GM11168 (cell line): ENCODE measurements at regions not wholly inside any gene's neighbourhood (a gene's known extent, or its start where the extent isn't known, plus 50 kb on each side); places are given as distances from the start of the nearest gene placed in this dataset.

ENCODE experiments used
- in situ Hi-C: fragments of 300-500 bp; cut with MboI; formaldehyde crosslinking; loops from one replicate; pipeline ENCODE4 v1.12.0; 2022; ENCODE audit warnings: low sequenced_read_pairs; ENCODE audit not compliant: unreplicated experiment

GRCh38 chr13:78998630-78999315, 339.8 kb upstream of the OBI1 start:
- in situ Hi-C loops, result no loop called here

DNA sequence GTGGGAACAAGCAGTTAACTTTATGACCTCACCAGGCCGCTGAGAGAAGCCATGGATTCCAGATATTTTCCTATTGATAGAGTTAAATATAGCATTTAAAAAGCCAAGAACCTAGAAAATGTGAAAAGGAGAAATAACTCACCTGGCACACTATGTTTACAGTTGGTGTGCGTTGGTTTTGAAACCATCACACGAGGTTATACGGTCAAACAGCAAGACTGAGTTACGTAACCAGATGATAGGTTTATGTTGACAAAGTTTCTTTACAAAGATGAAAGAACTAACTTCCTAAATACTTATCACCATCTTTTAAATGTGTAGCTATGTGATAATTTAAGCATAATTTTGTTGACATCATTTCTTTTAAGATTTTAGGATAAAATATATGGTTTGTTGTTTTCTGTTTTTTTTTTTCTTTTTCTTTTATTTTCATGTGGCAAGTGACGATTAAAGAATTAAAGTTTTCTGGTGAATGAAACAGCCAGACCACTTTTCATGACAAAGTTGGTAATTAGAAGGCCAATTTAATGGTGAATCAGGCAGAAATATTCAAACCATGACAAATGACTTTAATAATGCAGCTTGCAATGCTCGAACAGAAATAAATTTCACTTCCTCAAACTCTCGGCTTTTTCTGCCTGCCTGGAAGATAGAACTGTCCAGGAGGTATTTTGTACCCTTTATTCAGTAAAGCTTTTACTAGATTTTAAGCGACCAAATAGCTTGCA, 339.1 kb upstream of the OBI1 start:
- in situ Hi-C loops, result no loop called here

DNA sequence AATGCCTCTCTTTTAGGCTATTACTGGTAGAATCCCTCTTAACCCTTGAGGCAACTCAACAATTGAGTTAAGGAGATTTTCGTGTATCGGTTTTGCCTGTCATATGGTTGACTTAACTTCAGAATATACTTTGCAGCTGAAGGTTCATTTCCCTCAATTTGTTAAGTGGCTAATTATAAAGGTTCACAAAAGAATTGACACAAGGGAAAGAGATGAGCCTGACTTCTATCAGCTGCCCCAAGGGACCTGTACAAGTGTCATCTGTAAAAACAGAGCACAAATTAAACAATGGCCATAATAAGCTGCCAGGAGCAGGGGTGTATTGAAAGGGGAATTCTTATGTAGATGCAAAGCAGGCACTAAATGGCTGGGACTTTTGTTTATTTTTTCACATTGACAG, 334.8 kb upstream of the OBI1 start:
- in situ Hi-C loops, result no loop called here

DNA sequence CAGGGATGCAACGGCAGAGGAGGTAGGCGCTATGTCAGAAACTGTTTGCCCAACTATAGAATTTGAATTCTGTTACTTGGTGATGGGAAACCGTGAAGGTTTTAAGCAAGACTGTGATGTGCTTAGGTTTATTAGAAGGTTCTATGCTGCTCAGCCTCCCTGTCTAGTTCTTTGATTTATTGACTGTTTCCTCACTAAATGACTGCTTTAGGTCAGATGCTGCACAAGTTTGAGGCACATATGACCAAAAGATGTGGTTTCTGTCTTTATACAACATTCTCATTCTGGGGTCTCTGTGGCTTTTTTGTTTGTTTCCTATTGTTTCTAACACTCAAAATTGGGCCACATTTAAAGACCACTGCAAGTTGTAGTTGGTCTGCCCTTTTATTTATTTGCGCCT, 323.0 kb upstream of the OBI1 start:
- in situ Hi-C loops, result no loop called here

DNA sequence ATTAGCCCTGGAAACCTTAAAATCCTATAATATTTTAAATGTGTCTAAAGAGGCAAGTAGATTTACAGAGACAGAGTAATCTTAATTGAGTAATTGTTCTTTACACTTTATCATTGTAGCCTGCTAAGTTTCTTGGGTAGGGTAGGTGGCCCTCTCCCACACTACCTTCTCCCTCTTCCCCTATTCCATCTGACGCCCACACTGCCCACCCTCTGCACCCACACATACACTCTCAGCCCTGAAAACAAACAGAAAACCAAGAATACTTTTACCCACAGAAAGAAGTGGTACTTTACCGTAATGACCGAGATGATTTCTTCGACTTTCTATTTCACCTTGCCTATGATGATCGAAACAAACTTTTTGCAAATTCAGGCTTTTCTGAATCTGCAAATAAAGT, 320.4 kb upstream of the OBI1 start:
- in situ Hi-C loops, result loop anchor here (10.0 kb wide), 1 partner anchor 835 kb away; no protein-coding TSS in a partner anchor

DNA sequence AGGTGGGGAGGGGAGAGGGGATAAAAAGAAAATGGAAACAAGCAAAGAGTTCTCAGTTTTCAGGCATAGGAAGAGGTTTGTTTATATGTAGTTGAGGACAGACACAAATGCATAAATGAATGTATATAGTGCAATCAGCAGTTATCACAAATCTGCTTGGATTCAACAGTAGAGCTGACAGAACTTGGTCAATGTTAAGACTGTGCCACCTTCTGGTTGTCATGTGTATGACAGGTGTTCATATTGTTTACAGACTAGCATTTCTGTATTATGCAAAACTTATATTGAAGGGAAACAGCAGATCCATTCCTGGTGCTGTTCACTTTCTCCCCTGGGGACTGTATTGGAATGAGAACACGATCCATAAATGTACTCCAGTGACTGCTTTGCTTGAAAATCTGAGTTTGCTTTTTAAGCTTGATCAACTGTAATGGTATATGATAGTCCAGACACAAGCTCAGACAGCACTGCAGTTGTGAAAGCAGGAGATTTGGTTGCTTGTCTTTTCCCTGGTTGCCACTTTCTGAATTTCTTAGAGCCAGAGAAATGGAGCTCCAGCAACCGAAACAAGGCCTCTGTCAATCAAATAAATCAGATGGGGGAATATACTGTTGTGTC, 319.5 kb upstream of the OBI1 start:
- in situ Hi-C loops, result loop anchor here (10.0 kb wide), 1 partner anchor 834 kb away; no protein-coding TSS in a partner anchor

GRCh38 chr13:78977311-78977710, 318.4 kb upstream of the OBI1 start:
- in situ Hi-C loops, result loop anchor here (10.0 kb wide), 1 partner anchor 833 kb away; no protein-coding TSS in a partner anchor

- in situ Hi-C loops, result loop anchor here (10.0 kb wide), 1 partner anchor 832 kb away; no protein-coding TSS in a partner anchor
These were observed 317.7 kb upstream of the OBI1 start for GRCh38 chr13:78976696-78977095.

DNA sequence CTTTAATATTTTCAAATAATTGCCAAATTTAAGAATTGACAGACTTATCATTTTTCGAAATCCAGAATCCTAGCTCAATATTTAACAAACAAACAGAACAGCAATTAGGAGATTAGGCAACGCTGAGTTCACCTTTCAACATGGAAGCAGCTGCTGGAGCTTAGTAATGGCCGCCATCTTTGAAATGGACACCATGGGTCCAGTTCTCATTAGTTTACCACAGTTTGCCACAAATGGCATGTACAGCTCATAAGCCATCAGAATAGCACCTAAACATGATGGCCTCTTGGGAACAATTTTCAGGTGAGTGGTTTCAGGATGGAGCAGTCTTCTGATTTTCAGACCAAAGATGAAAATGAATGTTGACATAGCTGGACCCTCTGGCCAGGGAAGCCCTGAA, 313.6 kb upstream of the OBI1 start:
- in situ Hi-C loops, result loop anchor here (10.0 kb wide), 1 partner anchor 828 kb away; no protein-coding TSS in a partner anchor

DNA sequence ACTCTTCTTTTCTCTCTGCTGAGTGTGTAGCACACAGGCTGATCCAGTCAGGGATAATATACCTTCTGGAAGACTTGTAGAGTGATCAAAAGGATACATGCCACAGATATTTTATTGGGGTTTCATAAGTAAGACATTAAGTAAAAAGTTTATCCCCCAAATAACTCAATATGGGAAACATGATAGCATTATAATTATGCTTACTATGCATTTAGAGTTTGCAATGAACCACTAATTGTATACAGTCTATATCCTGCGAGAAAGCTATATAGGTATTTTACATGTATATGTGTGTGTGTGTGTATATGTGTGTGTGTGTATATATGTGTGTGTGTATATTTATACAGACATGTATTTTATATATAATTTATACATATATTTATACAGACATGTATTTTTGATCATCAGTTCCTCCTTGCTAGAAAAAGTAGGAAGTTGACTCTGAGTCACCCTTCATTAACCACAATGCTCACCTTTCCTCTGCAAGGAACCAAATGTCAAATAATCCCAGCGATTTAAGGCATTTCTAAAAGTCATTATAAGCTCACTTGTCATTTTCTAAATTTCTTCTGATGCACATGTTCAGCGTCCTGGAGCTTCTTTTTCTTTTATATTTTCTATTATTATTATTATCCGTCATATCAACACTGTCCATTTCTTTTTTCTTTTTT, 312.5 kb upstream of the OBI1 start:
- in situ Hi-C loops, result loop anchor here (10.0 kb wide), 1 partner anchor 827 kb away; no protein-coding TSS in a partner anchor

DNA sequence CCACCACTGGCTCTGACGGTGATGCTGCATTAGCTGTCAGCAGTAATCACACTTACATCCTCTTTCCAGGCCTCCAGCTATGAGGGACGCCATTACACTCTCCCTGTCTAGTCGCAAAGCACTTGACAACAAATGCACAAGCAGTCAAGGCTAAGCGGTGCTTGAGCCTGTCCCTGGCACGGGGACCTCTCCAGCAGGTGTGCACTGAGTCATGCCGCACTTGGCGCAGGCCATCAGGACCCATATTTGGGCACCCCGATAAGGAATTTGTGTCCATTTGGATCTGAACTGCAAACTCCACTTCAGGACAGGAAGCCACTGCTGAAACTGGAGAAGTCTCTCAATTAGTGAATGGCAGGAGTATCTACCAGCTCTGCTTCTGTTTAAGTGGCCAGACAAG, 301.9 kb upstream of the OBI1 start:
- in situ Hi-C loops, result no loop called here

DNA sequence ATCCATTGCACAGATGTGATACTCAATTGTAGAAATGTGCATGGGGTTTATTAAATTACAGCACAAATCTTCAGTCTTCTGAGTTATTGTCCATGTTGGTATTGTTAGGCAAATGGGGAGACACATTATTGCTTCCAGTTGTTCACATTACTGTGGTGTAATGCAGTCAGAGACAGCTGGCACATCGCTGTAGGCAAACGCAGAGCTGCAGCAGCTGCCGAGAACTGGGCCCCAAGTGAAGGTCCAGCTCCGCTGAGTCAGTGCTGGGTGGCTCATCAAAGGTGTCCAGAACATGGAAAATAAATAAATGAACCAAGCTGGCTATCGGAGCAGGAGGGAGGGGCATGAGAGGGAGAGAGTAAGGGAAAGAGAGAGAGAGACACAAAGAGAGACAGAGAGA, 299.1 kb upstream of the OBI1 start:
- in situ Hi-C loops, result no loop called here

DNA sequence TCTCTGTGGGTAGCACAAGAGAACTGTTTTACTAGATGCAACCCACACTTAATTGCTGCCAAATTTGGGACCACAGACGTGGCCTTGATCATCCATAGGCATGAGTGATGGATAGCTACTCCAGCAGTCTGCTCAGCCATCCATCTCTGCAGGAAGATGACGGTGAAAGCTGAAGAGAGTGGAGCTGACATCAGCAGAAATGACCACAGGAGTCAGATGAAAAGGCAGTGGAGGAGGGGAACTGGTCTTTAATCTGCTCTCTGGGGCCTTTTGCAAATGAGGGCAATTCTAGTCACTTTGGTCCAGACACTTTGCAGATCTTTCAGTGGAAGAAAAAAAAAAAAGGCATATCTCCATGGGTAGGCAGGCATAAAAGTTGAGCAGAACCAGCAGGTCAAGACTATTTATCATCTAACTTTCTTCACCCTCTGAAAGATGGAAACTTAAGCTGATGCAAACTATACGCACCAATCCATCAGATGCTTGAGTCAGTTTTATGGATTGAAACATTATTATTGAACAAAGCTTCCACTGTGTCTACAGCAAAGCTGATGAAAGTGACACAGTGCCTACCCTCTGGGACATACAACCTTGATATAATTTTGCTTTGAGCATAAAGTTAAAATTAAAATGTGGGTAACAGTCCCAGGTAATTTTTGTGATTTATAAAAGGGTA, 281.6 kb upstream of the OBI1 start:
- in situ Hi-C loops, result no loop called here

DNA sequence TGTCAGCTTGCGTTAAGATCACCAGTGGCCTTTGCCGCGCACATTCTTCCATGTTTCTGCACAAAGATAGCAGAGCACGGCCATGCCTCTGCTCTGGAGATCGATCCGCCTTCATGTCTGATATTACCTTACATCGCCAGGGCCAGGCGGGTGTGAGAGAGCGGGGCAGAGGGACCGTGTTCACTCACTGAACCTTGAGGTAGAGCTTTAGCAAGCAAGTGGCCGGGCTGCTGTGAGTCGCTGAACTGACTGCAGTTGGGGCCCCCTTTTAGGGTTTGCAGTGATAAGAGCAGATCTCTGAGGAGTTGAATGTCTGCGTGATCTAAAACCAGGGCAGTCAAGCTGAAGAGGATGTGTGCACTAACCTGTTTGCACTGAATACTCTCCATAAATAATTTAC, 275.4 kb upstream of the OBI1 start:
- in situ Hi-C loops, result no loop called here

DNA sequence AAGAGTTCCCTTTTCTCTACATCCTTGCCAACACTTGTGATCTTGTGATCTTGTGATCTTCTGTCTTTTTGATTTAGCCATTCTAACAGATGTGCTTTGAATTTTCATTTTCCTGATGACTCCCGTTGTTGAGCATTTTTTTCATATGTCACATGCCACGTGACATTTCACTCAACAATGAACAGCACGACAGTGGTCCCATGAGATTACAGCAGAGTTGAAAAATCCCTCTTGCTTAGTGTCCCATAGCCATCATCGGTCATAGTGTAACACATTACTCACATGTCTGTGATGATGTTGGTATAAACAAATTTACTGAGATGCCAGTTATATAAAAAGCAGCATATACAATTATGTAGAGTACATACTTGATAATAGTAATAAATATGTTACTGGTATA, 256.1 kb upstream of the OBI1 start:
- in situ Hi-C loops, result no loop called here

GRCh38 chr13:78913656-78914055, 254.7 kb upstream of the OBI1 start:
- in situ Hi-C loops, result no loop called here

- in situ Hi-C loops, result no loop called here
These were observed 251.2 kb upstream of the OBI1 start for GRCh38 chr13:78910147-78910546.

GRCh38 chr13:78909276-78909675, 250.3 kb upstream of the OBI1 start:
- in situ Hi-C loops, result no loop called here

GRCh38 chr13:78907006-78907405, 248.1 kb upstream of the OBI1 start:
- in situ Hi-C loops, result no loop called here

GRCh38 chr13:78897200-78897599, 238.2 kb upstream of the OBI1 start:
- in situ Hi-C loops, result no loop called here
